H9 (cell line): ENCODE measurements at regions not wholly inside any gene's neighbourhood (a gene's known extent, or its start where the extent isn't known, plus 50 kb on each side); places are given as distances from the start of the nearest gene placed in this dataset.

Source experiments
- DNase-seq: peaks from one replicate; pipeline ENCODE4 v3.0.0-alpha.2; 2017
- H2AFZ ChIP-seq: one replicate; pipeline ENCODE4 v1.6.1; 2013; ENCODE audit warnings: mild to moderate bottlenecking, low read length, control low read depth, moderate library complexity
- H2AK5ac ChIP-seq: 2 replicates; pipeline ENCODE4 v1.6.1; 2013; ENCODE audit warnings: low read length, control low read depth, mixed read lengths; ENCODE audit not compliant: insufficient read length
- H2BK120ac ChIP-seq: one replicate; pipeline ENCODE4 v1.6.1; 2013; ENCODE audit warnings: low read depth, mild to moderate bottlenecking, low read length, control low read depth, inconsistent platforms; ENCODE audit not compliant: poor library complexity, severe bottlenecking
- H2BK12ac ChIP-seq: 2 replicates; pipeline ENCODE4 v1.6.1; 2013; ENCODE audit warnings: low read length, control low read depth, mixed read lengths, low read depth; ENCODE audit not compliant: insufficient read length
- H2BK15ac ChIP-seq: 2 replicates; pipeline ENCODE4 v1.6.1; 2013; ENCODE audit warnings: low read depth, low read length, control low read depth
- H2BK20ac ChIP-seq: one replicate; pipeline ENCODE4 v1.6.1; 2013; ENCODE audit warnings: low read depth, mild to moderate bottlenecking, low read length, control low read depth, inconsistent platforms; ENCODE audit not compliant: poor library complexity, severe bottlenecking
- H2BK5ac ChIP-seq: 2 replicates; pipeline ENCODE4 v1.6.1; 2013; ENCODE audit warnings: low read length, control low read depth, mixed read lengths; ENCODE audit not compliant: insufficient read length
- H3K14ac ChIP-seq: 2 replicates; pipeline ENCODE4 v1.6.1; 2013; ENCODE audit warnings: low read length, control low read depth; ENCODE audit not compliant: insufficient read depth
- H3K18ac ChIP-seq: 2 replicates; pipeline ENCODE4 v1.6.1; 2013; ENCODE audit warnings: low read depth, mild to moderate bottlenecking, mixed read lengths, low read length, control low read depth; ENCODE audit not compliant: insufficient read length
- H3K23ac ChIP-seq: 2 replicates; pipeline ENCODE4 v1.6.1; 2013; ENCODE audit warnings: low read length, control low read depth, mixed read lengths, low read depth; ENCODE audit not compliant: insufficient read length
- H3K23me2 ChIP-seq: 2 replicates; pipeline ENCODE4 v1.6.1; 2013; ENCODE audit warnings: low read depth, mild to moderate bottlenecking, mixed read lengths, low read length, control low read depth; ENCODE audit not compliant: insufficient read length, poor library complexity, severe bottlenecking
- H3K27ac ChIP-seq: 2 replicates; pipeline ENCODE4 v1.5.1; 2013; ENCODE audit warnings: low read length, control low read depth, mixed read lengths, low read depth; ENCODE audit not compliant: insufficient read length
- H3K27me3 ChIP-seq: 2 replicates; pipeline ENCODE4 v1.6.1; 2013; ENCODE audit warnings: low read length, control low read depth, inconsistent platforms; ENCODE audit not compliant: insufficient read depth
- H3K4ac ChIP-seq: 2 replicates; pipeline ENCODE4 v1.6.1; 2013; ENCODE audit warnings: low read depth, mild to moderate bottlenecking, control low read depth, inconsistent platforms, low read length, moderate library complexity
- H3K4me1 ChIP-seq: 2 replicates; pipeline ENCODE4 v1.6.1; 2013; ENCODE audit warnings: low read length, control low read depth, inconsistent platforms; ENCODE audit not compliant: insufficient read depth
- H3K4me2 ChIP-seq: 2 replicates; pipeline ENCODE4 v1.6.1; 2013; ENCODE audit warnings: low read length, control low read depth, mixed read lengths; ENCODE audit not compliant: insufficient read length, insufficient read depth
- H3K56ac ChIP-seq: 2 replicates; pipeline ENCODE4 v1.6.1; 2013; ENCODE audit warnings: low read depth, mild to moderate bottlenecking, mixed read lengths, low read length, control low read depth; ENCODE audit not compliant: insufficient read length
- H3K79me1 ChIP-seq: 2 replicates; pipeline ENCODE4 v1.6.1; 2013; ENCODE audit warnings: low read depth, mild to moderate bottlenecking, moderate library complexity, low read length, control low read depth, inconsistent platforms; ENCODE audit not compliant: insufficient read depth, poor library complexity, severe bottlenecking
- H3K79me2 ChIP-seq: 2 replicates; pipeline ENCODE4 v1.6.1; 2013; ENCODE audit warnings: low read length, control low read depth, inconsistent platforms; ENCODE audit not compliant: insufficient read depth
- H3K9ac ChIP-seq: 2 replicates; pipeline ENCODE4 v1.6.1; 2013; ENCODE audit warnings: low read length, control low read depth, mixed read lengths; ENCODE audit not compliant: insufficient read length; ENCODE audit errors: extremely low read depth
- H3K9me3 ChIP-seq: one replicate; pipeline ENCODE4 v1.6.1; 2013; ENCODE audit warnings: low read depth, low read length, inconsistent platforms; ENCODE audit not compliant: control insufficient read depth
- H3T11ph ChIP-seq: one replicate; pipeline ENCODE4 v1.6.1; 2013; ENCODE audit warnings: mild to moderate bottlenecking, low read length, control low read depth, inconsistent platforms
- H4K20me1 ChIP-seq: one replicate; pipeline ENCODE4 v1.6.1; 2013; ENCODE audit not compliant: control insufficient read depth, insufficient read length, insufficient read depth
- H4K5ac ChIP-seq: 2 replicates; pipeline ENCODE4 v1.6.1; 2013; ENCODE audit warnings: low read depth, mild to moderate bottlenecking, mixed read lengths, low read length, control low read depth; ENCODE audit not compliant: insufficient read length
- H4K8ac ChIP-seq: replicated peaks from 2 replicates; pipeline ENCODE4 v1.6.1; 2013; ENCODE audit warnings: low read length, control low read depth, mixed read lengths, low read depth; ENCODE audit not compliant: insufficient read length
- H4K91ac ChIP-seq: 2 replicates; pipeline ENCODE4 v1.6.1; 2013; ENCODE audit warnings: low read depth, mild to moderate bottlenecking, moderate library complexity, mixed read lengths, low read length, control low read depth; ENCODE audit not compliant: insufficient read length
- H3K27ac Mint-ChIP-seq, 3 experiments: 2 replicates in 2 of 3; 3 replicates in 1 of 3; pipeline ENCODE4 v1.8.0; 2020 to 2021; ENCODE audit warnings: mixed read lengths in 3 of 3, mild to moderate bottlenecking in 1 of 3, moderate library complexity in 1 of 3
- H3K27me3 Mint-ChIP-seq: 2 replicates; pipeline ENCODE4 v1.8.0; 2021; ENCODE audit warnings: low read depth, mild to moderate bottlenecking, moderate library complexity, mixed read lengths
- H3K36me3 Mint-ChIP-seq, 3 experiments: 2 replicates in 2 of 3; 3 replicates in 1 of 3; pipeline ENCODE4 v1.8.0; 2020 to 2021; ENCODE audit warnings: low read depth in 3 of 3, mixed read lengths in 3 of 3; ENCODE audit not compliant: insufficient read depth in 1 of 3
- H3K4me1 Mint-ChIP-seq, 2 experiments: 2 replicates each; pipeline ENCODE4 v1.8.0; 2020; ENCODE audit warnings: mixed read lengths in 2 of 2
- H3K4me3 Mint-ChIP-seq, 2 experiments: 2 replicates in 1 of 2; 3 replicates in 1 of 2; pipeline ENCODE4 v1.8.0; 2020 to 2021; ENCODE audit warnings: mild to moderate bottlenecking in 2 of 2, mixed read lengths in 2 of 2, moderate library complexity in 1 of 2
- H3K9me3 Mint-ChIP-seq, 2 experiments: 2 replicates in 1 of 2; 3 replicates in 1 of 2; pipeline ENCODE4 v1.8.0; 2020; ENCODE audit warnings: mild to moderate bottlenecking in 2 of 2, mixed read lengths in 2 of 2, moderate library complexity in 1 of 2
- WGBS: extraction: QIAGEN DNeasy Blood & Tissue Kit; methylation state at CpG from one replicate; pipeline ENCODE4 v1.1.7; 2013; ENCODE audit warnings: missing lambda C conversion rate, low lambda C conversion rate, mixed read lengths; ENCODE audit not compliant: insufficient read length; ENCODE audit errors: extremely low coverage; 5-methylcytosine and 5-hydroxymethylcytosine counted together
- TF ChIP-seq, protein P1 (sequence below): fragments of 200-600 bp; sonication (generic); conservative IDR thresholded peaks from 3 replicates; pipeline ENCODE4 v1.8.0; 2021; ENCODE audit warnings: antibody characterized with exemption, mild to moderate bottlenecking

DNA sequence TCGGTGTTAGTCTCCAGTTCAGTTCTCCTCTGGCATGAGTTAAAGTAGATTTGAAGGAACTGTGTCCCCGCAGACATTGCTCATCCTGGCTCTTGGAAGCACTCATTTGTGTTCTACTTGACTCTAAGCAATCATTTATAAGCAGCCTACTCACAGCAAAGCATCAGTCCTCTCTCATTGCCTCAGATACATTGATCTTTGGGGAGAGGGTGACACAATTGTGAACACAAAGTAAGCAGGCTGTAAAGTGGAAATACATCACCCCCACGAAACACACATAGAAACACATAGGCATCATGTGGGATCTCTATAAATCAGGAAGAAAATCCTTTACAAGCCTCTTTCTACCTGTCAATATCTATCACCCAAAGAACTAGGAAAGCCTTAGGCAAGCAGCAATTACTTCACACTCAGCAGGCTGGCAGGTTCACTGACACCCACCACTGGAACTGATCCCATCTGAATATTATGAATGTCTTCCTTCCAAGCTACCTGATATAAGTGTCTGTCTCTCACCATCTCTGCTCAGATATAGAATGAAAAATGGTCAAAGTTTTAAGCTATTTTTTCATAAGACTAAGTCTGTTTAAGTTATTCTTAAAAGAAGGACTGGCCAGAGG lies 675.8 kb downstream of the HACE1 start:
- no CpG with 5 or more reads among the region's 3 CpGs for WGBS
- no peaks in the 10 kb centered on the region for H3K27me3 ChIP-seq
- Mint-ChIP-seq H3K36me3 (no peaks in the 10 kb centered on the region; a peak in 1 of 7 replicates), H3K9me3 (no peaks in the 10 kb centered on the region), H3K27me3 (no peaks in the 10 kb centered on the region), H3K27ac (peak overlapping the region in 1 of 3 experiments; percentile 60; a peak in 1 of 7 replicates), H3K4me1 (0 out of 4 replicates have a peak, but pooled peaks cover 0 to 3% of the 10 kb centered on the region in 2 experiments), H3K4me3 (no peak overlapping the region)
- no peak overlapping the region for H2BK15ac ChIP-seq
- H3K56ac ChIP-seq, result no peak overlapping the region
- H2BK5ac ChIP-seq, result no peak overlapping the region
- H2BK20ac ChIP-seq, result no peak overlapping the region
- H3K9ac ChIP-seq, result no peak overlapping the region
- H2BK120ac ChIP-seq, result no peak overlapping the region
- no peak overlapping the region for H3K4me2 ChIP-seq
- no peaks in the 10 kb centered on the region for H3K23me2 ChIP-seq
- TF ChIP-seq, protein P1, sequence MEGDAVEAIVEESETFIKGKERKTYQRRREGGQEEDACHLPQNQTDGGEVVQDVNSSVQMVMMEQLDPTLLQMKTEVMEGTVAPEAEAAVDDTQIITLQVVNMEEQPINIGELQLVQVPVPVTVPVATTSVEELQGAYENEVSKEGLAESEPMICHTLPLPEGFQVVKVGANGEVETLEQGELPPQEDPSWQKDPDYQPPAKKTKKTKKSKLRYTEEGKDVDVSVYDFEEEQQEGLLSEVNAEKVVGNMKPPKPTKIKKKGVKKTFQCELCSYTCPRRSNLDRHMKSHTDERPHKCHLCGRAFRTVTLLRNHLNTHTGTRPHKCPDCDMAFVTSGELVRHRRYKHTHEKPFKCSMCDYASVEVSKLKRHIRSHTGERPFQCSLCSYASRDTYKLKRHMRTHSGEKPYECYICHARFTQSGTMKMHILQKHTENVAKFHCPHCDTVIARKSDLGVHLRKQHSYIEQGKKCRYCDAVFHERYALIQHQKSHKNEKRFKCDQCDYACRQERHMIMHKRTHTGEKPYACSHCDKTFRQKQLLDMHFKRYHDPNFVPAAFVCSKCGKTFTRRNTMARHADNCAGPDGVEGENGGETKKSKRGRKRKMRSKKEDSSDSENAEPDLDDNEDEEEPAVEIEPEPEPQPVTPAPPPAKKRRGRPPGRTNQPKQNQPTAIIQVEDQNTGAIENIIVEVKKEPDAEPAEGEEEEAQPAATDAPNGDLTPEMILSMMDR, result no peak
- H4K20me1 ChIP-seq, result no peaks in the 10 kb centered on the region
- H3K4ac ChIP-seq, result no peak overlapping the region
- no peak overlapping the region for H4K5ac ChIP-seq
- H3K9me3 ChIP-seq, result no peaks in the 10 kb centered on the region
- H2AFZ ChIP-seq, result no peak overlapping the region
- H3T11ph ChIP-seq, result no peak overlapping the region
- H3K4me1 ChIP-seq, result no peaks in the 10 kb centered on the region
- no peak overlapping the region for H3K23ac ChIP-seq
- H3K18ac ChIP-seq, result no peak overlapping the region
- H2BK12ac ChIP-seq, result no peak overlapping the region
- H3K27ac ChIP-seq, result no peak overlapping the region
- no peak overlapping the region for H4K91ac ChIP-seq
- H3K14ac ChIP-seq, result no peak overlapping the region
- no peak for DNase-seq
- H3K79me1 ChIP-seq, result no peaks in the 10 kb centered on the region
- H3K79me2 ChIP-seq, result no peaks in the 10 kb centered on the region
- H4K8ac ChIP-seq, result no peak overlapping the region
- no peak overlapping the region for H2AK5ac ChIP-seq
